ENCODE measurements at regions not wholly inside any gene's neighbourhood (a gene's known extent, or its start where the extent isn't known, plus 50 kb on each side); places are given as distances from the start of the nearest gene placed in this dataset.

DNA sequence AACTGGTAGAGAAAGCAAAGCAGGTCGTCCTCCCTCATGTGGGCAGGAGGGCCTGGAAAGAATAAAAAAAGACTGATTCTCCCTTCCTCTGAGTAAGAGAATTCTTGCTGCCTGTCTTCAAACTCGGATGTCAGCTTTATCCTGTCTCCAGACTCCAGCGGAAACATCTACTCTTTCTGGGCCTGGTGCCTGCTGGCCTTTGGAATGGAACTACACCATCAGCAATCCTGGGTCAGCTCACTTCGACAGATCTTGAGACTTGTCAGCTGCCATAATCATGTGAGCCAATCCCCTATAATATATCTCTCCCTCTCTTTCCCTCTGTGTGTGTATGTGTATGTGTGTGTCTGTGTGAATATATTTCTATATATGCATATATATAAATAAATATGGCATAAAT is 411.0 kb upstream of the DPP6 start:
- TF ChIP-seq CTCF (IDR thresholded peaks at IDR 0.05) (no peak), EP300 (IDR thresholded peaks at IDR 0.05) (no peak), POLR2A (IDR thresholded peaks at IDR 0.05) (no peak)
